Neural cell (in vitro differentiated cells): ENCODE measurements at regions not wholly inside any gene's neighbourhood (a gene's known extent, or its start where the extent isn't known, plus 50 kb on each side); places are given as distances from the start of the nearest gene placed in this dataset.

Experiments used
- CTCF ChIP-seq: fragments of 450-650 bp; IDR thresholded peaks from 2 replicates; pipeline ENCODE4 v1.5.1; 2014; ENCODE audit warnings: antibody characterized with exemption, mild to moderate bottlenecking, moderate library complexity; ENCODE audit not compliant: poor library complexity, severe bottlenecking
- EP300 ChIP-seq: fragments of 450-650 bp; conservative IDR thresholded peaks from 2 replicates; pipeline ENCODE4 v1.6.1; 2014; ENCODE audit warnings: antibody characterized with exemption, mild to moderate bottlenecking, moderate library complexity; ENCODE audit not compliant: poor library complexity, severe bottlenecking
- EZH2 ChIP-seq: fragments of 200-600, 300-800 bp; shearing (Covaris generic), sonication (generic); IDR thresholded peaks from 2 replicates; pipeline ENCODE4 v1.6.1; 2014; ENCODE audit warnings: antibody characterized with exemption, low read length, borderline replicate concordance, mild to moderate bottlenecking; ENCODE audit not compliant: insufficient read depth, poor library complexity, severe bottlenecking
- MXI1 ChIP-seq: fragments of 450-650 bp; conservative IDR thresholded peaks from 2 replicates; pipeline ENCODE4 v1.6.1; 2014; ENCODE audit warnings: antibody characterized with exemption, mild to moderate bottlenecking; ENCODE audit not compliant: poor library complexity, severe bottlenecking
- RAD21 ChIP-seq: fragments of 450-650 bp; conservative IDR thresholded peaks from 2 replicates; pipeline ENCODE4 v1.6.1; 2014; ENCODE audit warnings: antibody characterized with exemption, mild to moderate bottlenecking, moderate library complexity
- TAF1 ChIP-seq: IDR thresholded peaks from 2 replicates; pipeline ENCODE4 v1.6.1; 2012; ENCODE audit warnings: low read depth

- no peak for TF ChIP-seq EZH2
- no peak for TF ChIP-seq MXI1
- no peak for TF ChIP-seq CTCF
- TF ChIP-seq RAD21 = no peak
- no peak for TF ChIP-seq EP300
- no peak for TF ChIP-seq TAF1
Observed at GRCh38 chr20:61118429-61119224, 133.4 kb upstream of the CDH4 start.
